Ovary (tissue), 7 donors: ENCODE measurements at regions not wholly inside any gene's neighbourhood (a gene's known extent, or its start where the extent isn't known, plus 50 kb on each side); places are given as distances from the start of the nearest gene placed in this dataset.

Experiments
- DNase-seq, 5 donors: peaks; one replicate each; pipeline ENCODE4 v3.0.0-alpha.2; 2019 to 2020
- H3K27ac ChIP-seq, 2 donors: fragments of 200-600 bp; one replicate each; pipeline versions ENCODE4 v1.5.1 to v1.8.0; 2019 to 2022
- H3K27me3 ChIP-seq: fragments of 200-600 bp; one replicate; pipeline ENCODE4 v1.8.0; 2022
- H3K36me3 ChIP-seq: fragments of 200-600 bp; sonication (generic); one replicate; pipeline ENCODE4 v1.5.1; 2019
- H3K4me1 ChIP-seq: one replicate; pipeline ENCODE4 v1.8.1; 2013; ENCODE audit warnings: mild to moderate bottlenecking, moderate library complexity; ENCODE audit not compliant: insufficient read depth
- H3K4me3 ChIP-seq: fragments of 200-600 bp; sonication (generic); one replicate; pipeline ENCODE4 v1.5.1; 2017
- H3K9me3 ChIP-seq, 2 donors: fragments of 200-600 bp in 1 of 2; sonication (generic) in 1 of 2; one replicate each; pipeline versions ENCODE4 v1.5.1 to v1.8.1; 2013 to 2019; ENCODE audit warnings: mild to moderate bottlenecking in 1 of 2, moderate library complexity in 1 of 2
- EP300 ChIP-seq: sonication (generic); formaldehyde crosslinking; IDR thresholded peaks from one replicate; pipeline ENCODE4 v1.6.1; 2017; ENCODE audit warnings: antibody characterized with exemption
- POLR2A ChIP-seq: fragments of 450-650 bp; IDR thresholded peaks from one replicate; pipeline ENCODE4 v1.6.1; 2017; ENCODE audit warnings: antibody characterized with exemption, mild to moderate bottlenecking, moderate library complexity
- WGBS, 3 donors: extraction: QIAGEN DNeasy Blood & Tissue Kit in 1 of 3; methylation state at CpG; one replicate each; pipeline versions ENCODE4 v1.1.5 to v1.1.7; 2013 to 2017; 5-methylcytosine and 5-hydroxymethylcytosine counted together
- intact Hi-C, 4 donors: fragments of 100-400 bp; cut with DNase I; formaldehyde crosslinking; loops; one replicate each; pipeline versions ENCODE4 v1.11.0 to v1.15.1; 2022 to 2023
- TF ChIP-seq, protein P1 (sequence below), 3 donors: fragments of 450-650 bp in 2 of 3; fragments of 200-600 bp in 1 of 3; IDR thresholded peaks; one replicate each; pipeline versions ENCODE4 v1.5.1 to v1.8.0; 2016 to 2022; ENCODE audit warnings: antibody characterized with exemption in 3 of 3, mild to moderate bottlenecking in 1 of 3
- donor health status: DM: no; HTN: no; CAD: no; lungs with moderate emphysema.
- donor health status: DM: no; HTN: no; CAD: no.
- donor health status: Bipolar disorder and iron deficiency.
- donor health status: DM: no; HTN: no; CAD: no.
- donor health status: DM: yes; HTN: yes; CAD: no.

DNA sequence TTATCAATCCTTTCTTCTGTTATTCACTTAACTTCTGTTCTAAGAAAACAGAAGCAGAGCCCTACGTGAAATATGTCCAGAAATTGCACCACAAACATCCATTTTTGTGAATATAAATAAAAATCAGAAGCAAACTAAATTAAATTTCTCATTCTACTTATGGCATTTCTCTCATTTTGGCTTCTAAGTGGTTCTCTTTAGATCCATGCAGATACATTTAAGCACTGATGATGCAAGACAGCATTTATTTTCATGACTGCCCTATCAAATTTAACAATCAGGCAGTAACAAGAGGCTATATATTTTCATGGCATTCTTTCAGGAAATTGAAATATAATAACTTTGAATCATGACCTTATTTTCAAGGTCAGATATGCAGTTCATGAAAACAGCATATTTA is 1049.6 kb downstream of the GRM8 start:
- DNase-seq = no peak
- 16 to 29% (median 24%) methylated on average over 1 of the region's 1 CpG for WGBS, 3 donors

DNA sequence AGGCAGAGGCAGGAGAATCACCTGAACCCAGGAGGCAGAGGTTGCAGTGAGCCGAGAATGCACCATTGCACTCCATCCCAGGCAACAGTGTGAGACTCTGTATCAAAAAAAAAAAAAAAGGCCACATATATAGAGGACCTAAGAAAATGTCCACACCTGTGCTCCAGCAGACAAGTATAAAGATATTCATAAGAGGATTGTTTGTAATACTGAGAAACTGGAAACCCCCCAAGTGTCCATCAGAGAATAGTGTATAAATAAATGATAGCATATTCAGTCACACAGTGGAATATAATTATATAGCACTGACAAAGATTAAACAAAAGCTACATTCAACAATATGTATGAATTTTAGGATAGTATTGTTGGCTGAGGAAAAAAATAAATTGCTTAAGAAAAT is 1050.6 kb downstream of the GRM8 start:
- Histone ChIP-seq H3K4me1 (no peaks in the 10 kb centered on the region), H3K4me3 (no peak overlapping the region), H3K27ac (no peak overlapping the region), H3K36me3 (no peaks in the 10 kb centered on the region), H3K9me3 (no peaks in the 10 kb centered on the region), H3K27me3 (no peaks in the 10 kb centered on the region)
- DNase-seq = no peak
- intact Hi-C loops = no loop called here
- TF ChIP-seq, protein P1, sequence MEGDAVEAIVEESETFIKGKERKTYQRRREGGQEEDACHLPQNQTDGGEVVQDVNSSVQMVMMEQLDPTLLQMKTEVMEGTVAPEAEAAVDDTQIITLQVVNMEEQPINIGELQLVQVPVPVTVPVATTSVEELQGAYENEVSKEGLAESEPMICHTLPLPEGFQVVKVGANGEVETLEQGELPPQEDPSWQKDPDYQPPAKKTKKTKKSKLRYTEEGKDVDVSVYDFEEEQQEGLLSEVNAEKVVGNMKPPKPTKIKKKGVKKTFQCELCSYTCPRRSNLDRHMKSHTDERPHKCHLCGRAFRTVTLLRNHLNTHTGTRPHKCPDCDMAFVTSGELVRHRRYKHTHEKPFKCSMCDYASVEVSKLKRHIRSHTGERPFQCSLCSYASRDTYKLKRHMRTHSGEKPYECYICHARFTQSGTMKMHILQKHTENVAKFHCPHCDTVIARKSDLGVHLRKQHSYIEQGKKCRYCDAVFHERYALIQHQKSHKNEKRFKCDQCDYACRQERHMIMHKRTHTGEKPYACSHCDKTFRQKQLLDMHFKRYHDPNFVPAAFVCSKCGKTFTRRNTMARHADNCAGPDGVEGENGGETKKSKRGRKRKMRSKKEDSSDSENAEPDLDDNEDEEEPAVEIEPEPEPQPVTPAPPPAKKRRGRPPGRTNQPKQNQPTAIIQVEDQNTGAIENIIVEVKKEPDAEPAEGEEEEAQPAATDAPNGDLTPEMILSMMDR (IDR thresholded peaks at IDR 0.05) = no peak
- no peak for TF ChIP-seq EP300
- TF ChIP-seq POLR2A = no peak
- 79 to 100% (median 79%) methylated on average over 1 of the region's 1 CpG for WGBS, 3 donors

More for the DNA sequence above, 1049.6 kb downstream of the GRM8 start:
- Histone ChIP-seq H3K27me3 (no peaks in the 10 kb centered on the region), H3K36me3 (no peaks in the 10 kb centered on the region), H3K4me3 (no peak overlapping the region), H3K27ac (no peak overlapping the region), H3K4me1 (no peaks in the 10 kb centered on the region), H3K9me3 (no peaks in the 10 kb centered on the region)
- intact Hi-C loops = no loop called here
- TF ChIP-seq, protein P1 (IDR thresholded peaks at IDR 0.05) = no peak
- TF ChIP-seq POLR2A (no peak), EP300 (no peak)

DNA sequence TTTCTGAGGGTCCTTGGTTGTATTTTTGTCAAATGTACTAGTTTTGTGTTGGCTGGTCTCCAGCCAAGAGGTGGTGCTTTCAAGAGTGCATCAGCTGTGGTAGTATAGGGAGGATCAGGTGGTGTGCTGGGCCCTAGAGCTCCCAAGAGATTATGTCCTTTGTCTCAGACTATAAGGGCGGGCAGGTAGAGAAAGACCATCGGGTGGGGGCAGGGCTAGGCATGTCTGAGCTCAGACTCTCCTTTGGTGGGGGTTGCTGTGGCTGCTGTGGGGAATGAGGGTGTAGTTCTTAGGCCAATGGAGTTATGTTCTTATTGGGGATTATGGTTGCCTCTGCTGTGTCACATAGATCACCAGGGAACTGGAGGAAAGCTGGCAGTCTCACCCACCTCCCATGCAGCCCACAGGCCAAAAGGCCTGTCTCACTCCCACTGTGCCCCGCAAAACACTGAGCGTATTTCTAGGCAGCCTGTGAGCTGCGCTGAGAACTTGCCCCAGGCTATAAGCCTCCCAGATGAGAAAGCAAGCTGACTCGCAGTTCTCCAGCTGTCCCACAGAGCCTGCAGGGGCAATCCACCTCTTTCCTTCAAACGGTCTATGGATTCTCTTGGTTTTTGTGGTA is 1066.7 kb downstream of the GRM8 start:
- H3K27ac ChIP-seq = no peak overlapping the region
- H3K4me1 ChIP-seq = no peaks in the 10 kb centered on the region
- H3K9me3 ChIP-seq = no peaks in the 10 kb centered on the region
- no peak for DNase-seq
- intact Hi-C loops = no loop called here
- TF ChIP-seq POLR2A = no peak
- TF ChIP-seq EP300 = no peak
- WGBS, 3 donors = 62 to 74% (median 63%) methylated on average over 7 of the region's 7 CpGs
- H3K27me3 ChIP-seq = no peaks in the 10 kb centered on the region
- H3K36me3 ChIP-seq = no peaks in the 10 kb centered on the region
- H3K4me3 ChIP-seq = no peak overlapping the region

DNA sequence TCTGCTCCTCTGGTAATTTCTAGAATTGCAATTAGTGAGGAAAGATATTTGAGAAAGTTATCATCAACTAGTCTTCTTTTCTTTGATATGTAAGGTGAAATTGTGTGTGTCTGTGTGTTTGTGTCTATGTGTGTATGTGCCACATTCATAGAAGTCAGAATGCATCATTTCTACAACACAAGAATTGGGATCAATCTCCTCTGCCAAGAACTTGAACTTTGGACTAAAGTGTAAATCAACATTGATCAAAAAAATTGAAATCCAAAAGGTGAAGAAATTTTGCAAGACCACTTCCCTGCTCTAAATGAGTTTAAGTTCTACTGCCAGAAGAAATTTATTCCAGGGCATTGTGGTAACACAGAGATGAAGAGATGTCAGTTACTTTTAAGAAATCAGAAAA is 1072.8 kb downstream of the GRM8 start:
- H3K9me3 ChIP-seq = no peaks in the 10 kb centered on the region
- TF ChIP-seq EP300 = no peak
- TF ChIP-seq, protein P1 (IDR thresholded peaks at IDR 0.05) = no peak
- TF ChIP-seq POLR2A = no peak
- H3K4me3 ChIP-seq = no peak overlapping the region
- H3K27me3 ChIP-seq = no peaks in the 10 kb centered on the region
- no peak for DNase-seq
- H3K36me3 ChIP-seq = no peaks in the 10 kb centered on the region
- intact Hi-C loops = no loop called here
- no peaks in the 10 kb centered on the region for H3K4me1 ChIP-seq
- no peak overlapping the region for H3K27ac ChIP-seq

DNA sequence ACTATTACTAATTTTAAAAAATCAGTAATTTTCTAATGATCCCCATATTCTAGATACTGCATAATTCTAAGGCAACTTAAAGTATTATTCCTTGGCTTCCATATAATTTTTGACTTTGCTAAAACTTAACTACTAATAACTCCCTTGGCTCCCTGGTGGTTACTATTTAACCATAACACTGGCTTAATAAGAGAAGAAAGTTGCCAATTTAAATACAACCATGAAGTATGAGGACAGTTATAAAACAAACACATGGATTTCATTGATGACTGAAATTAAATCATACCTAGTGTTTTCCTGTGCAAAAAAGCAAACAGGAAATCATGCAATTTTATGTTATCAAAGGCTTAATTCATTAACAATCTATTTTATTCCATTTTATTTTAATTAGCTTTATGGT is 1073.9 kb downstream of the GRM8 start:
- Histone ChIP-seq H3K27ac (no peak overlapping the region), H3K4me3 (no peak overlapping the region), H3K4me1 (no peaks in the 10 kb centered on the region), H3K36me3 (no peaks in the 10 kb centered on the region), H3K9me3 (no peaks in the 10 kb centered on the region), H3K27me3 (no peaks in the 10 kb centered on the region)
- intact Hi-C loops = no loop called here
- TF ChIP-seq, protein P1 (IDR thresholded peaks at IDR 0.05) = no peak
- TF ChIP-seq EP300 (no peak), POLR2A (no peak)
- no peak for DNase-seq
